GM12892 (cell line): ENCODE measurements at regions not wholly inside any gene's neighbourhood (a gene's known extent, or its start where the extent isn't known, plus 50 kb on each side); places are given as distances from the start of the nearest gene placed in this dataset.

ENCODE experiments used
- POLR2A ChIP-seq: IDR thresholded peaks from 2 replicates; pipeline ENCODE4 v1.6.1; 2011; ENCODE audit warnings: low read depth, low read length, control low read depth
- POLR2AphosphoS5 ChIP-seq: IDR thresholded peaks from 2 replicates; pipeline ENCODE4 v1.6.1; 2011; ENCODE audit warnings: low read depth, low read length, control low read depth
- TAF1 ChIP-seq: IDR thresholded peaks from 2 replicates; pipeline ENCODE4 v1.6.1; 2011; ENCODE audit warnings: low read depth, mild to moderate bottlenecking, control low read depth, low read length, borderline replicate concordance

DNA sequence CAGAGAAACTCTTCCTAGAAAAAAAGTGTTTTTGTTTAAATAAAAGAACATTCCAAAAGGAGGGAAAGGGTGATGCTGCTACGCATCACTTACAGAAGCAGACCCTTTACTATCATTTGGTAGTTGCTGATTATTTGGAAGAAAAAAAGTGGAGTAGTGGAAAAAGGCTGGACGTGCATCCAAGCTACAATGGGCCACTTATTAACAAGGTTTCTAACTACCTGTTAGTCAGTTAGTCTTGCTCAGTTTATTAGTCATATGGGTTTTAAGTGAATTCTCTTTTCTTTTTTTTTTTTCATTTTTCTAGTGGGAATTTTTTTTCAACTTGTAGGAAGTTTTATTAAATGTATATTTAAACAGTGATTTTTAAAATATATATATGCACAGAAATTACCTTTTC is 866.0 kb downstream of the MCTP2 start:
- TF ChIP-seq POLR2A (no peak), POLR2AphosphoS5 (no peak), TAF1 (no peak)
